Thoracic aorta (tissue), 2 donors: ENCODE measurements at regions not wholly inside any gene's neighbourhood (a gene's known extent, or its start where the extent isn't known, plus 50 kb on each side); places are given as distances from the start of the nearest gene placed in this dataset.

Source experiments
- ATAC-seq: fragments of 150-250 bp; one replicate; pipeline ENCODE4 v1.8.0; 2017; ENCODE audit warnings: low read depth; ENCODE audit not compliant: insufficient number of reproducible peaks, low FRiP score
- DNase-seq: peaks from one replicate; pipeline ENCODE4 v3.0.0-alpha.2; 2020; ENCODE audit warnings: low spot score
- H3K27ac ChIP-seq, 2 donors: fragments of 200-600 bp; sonication (generic); 1 replicate in 1 of 2; 2 replicates in 1 of 2; pipeline ENCODE4 v1.5.1; 2016; ENCODE audit warnings: mild to moderate bottlenecking in 2 of 2, moderate library complexity in 2 of 2
- H3K27me3 ChIP-seq: fragments of 200-600 bp; sonication (generic); replicated peaks from 2 replicates; pipeline ENCODE4 v1.6.0; 2016; ENCODE audit warnings: mild to moderate bottlenecking; ENCODE audit not compliant: insufficient read depth
- H3K36me3 ChIP-seq: fragments of 200-600 bp; sonication (generic); one replicate; pipeline ENCODE4 v1.5.1; 2016
- H3K4me1 ChIP-seq, 2 donors: fragments of 200-600 bp; sonication (generic); 1 replicate in 1 of 2; 2 replicates in 1 of 2; pipeline versions ENCODE4 v1.5.1 to v1.6.0; 2016; ENCODE audit warnings: low read depth in 2 of 2, mild to moderate bottlenecking in 1 of 2; ENCODE audit not compliant: control insufficient read depth in 1 of 2
- H3K4me3 ChIP-seq: fragments of 200-600 bp; sonication (generic); 2 replicates; pipeline ENCODE4 v1.5.1; 2016; ENCODE audit warnings: mild to moderate bottlenecking
- H3K9me3 ChIP-seq: fragments of 200-600 bp; sonication (generic); 2 replicates; pipeline ENCODE4 v1.5.1; 2016
- TF ChIP-seq, protein P1 (sequence below): fragments of 200-600 bp; sonication (generic); IDR thresholded peaks from one replicate; pipeline ENCODE4 v1.5.1; 2019; ENCODE audit warnings: antibody characterized with exemption

DNA sequence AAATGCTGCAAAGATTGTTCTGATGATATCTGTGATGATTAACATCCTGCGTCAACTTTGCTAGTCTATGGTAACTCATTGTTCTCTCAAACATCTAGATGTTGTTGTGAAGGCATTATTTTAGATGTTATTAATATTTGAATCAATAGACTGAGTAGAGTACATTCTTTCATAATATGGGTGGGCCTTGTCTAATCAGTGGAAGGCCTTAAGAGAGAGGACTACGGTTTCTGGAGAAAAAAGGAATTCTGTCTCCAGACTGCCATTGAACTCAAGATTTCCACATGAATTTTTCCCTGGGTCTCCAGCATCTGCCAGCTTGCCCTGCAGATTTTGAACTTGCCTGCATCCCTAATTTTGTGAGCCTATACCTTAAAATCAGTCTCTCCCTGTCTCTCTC, 2381.1 kb upstream of the AGA start:
- DNase-seq (no peak), ATAC-seq (no peak)
- H3K4me3 ChIP-seq: no peak overlapping the region
- H3K27ac ChIP-seq: no peak overlapping the region
- H3K9me3 ChIP-seq: no peaks in the 10 kb centered on the region
- H3K4me1 ChIP-seq: no peaks in the 10 kb centered on the region
- TF ChIP-seq, protein P1, sequence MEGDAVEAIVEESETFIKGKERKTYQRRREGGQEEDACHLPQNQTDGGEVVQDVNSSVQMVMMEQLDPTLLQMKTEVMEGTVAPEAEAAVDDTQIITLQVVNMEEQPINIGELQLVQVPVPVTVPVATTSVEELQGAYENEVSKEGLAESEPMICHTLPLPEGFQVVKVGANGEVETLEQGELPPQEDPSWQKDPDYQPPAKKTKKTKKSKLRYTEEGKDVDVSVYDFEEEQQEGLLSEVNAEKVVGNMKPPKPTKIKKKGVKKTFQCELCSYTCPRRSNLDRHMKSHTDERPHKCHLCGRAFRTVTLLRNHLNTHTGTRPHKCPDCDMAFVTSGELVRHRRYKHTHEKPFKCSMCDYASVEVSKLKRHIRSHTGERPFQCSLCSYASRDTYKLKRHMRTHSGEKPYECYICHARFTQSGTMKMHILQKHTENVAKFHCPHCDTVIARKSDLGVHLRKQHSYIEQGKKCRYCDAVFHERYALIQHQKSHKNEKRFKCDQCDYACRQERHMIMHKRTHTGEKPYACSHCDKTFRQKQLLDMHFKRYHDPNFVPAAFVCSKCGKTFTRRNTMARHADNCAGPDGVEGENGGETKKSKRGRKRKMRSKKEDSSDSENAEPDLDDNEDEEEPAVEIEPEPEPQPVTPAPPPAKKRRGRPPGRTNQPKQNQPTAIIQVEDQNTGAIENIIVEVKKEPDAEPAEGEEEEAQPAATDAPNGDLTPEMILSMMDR: no peak
- H3K36me3 ChIP-seq: no peaks in the 10 kb centered on the region
- no peaks in the 10 kb centered on the region for H3K27me3 ChIP-seq

- TF ChIP-seq, protein P1: no peak
- ATAC-seq (no peak), DNase-seq (no peak)
- H3K27me3 ChIP-seq: no peaks in the 10 kb centered on the region
- H3K4me3 ChIP-seq: no peak overlapping the region
- H3K36me3 ChIP-seq: no peaks in the 10 kb centered on the region
- no peaks in the 10 kb centered on the region for H3K4me1 ChIP-seq
- no peak overlapping the region for H3K27ac ChIP-seq
- H3K9me3 ChIP-seq: no peaks in the 10 kb centered on the region
Observed at GRCh38 chr4:179831274-179831673, 2389.0 kb upstream of the AGA start.

DNA sequence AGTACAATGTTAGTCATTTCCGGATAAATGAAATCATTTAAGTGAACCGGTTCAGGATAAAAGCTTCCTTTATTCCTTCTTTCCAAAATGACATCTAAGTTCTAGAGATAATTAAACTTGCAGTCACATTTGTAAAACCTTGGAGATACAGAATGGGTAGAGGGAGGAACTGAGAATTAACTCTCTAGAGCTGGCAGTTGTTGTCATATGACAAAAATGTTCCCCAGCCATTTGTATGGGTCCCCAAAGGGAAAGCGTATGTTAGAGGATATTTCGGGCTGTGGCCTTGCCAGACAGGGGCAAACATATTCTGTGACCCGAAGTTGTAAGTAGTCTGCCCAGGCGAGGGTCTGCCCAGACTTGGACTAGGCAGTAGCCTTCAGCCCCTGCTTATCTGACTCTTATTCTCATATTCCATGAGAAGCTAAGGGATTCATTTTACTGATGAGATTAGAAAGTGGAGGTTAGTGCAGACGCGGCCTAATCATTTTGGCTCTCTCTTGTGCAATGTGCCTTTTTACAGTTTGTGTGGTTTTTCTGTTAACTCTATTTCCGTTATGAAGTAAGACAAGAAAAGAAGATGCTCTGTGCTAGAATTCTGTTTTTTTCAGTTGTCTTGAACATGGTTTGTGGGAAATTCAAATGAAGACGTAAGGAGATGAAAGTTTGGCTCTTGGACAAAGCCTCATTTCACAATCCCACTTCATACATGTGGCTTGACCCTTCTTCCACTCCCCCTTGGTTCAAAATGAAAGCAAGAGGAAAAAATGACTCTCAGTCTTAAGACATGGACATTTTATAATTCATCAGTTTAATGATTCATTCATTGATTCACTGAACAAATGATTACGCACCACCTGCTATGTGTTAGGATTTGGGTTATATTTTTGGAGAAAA, 2394.2 kb upstream of the AGA start:
- H3K4me3 ChIP-seq: no peak overlapping the region
- TF ChIP-seq, protein P1: no peak
- H3K27ac ChIP-seq: no peak overlapping the region

DNA sequence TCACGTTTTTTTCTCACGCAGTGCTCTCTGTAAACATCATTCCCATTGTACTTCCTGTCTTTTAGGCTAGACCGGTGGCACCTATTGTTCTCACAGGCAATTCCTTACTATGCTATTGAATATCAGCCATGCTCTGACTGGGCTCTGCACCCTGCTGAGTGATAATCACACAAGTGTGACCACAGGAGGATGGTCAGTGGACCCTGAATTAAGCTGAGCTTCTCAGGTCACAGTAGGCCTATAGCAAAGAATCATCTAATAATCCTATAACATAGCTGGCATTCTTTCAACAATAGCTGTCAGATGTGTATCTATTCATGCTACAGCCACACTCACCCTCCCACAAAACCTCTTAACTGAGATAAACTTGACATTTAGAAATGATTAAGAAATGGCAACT, 2399.8 kb upstream of the TENM3 start:
- no peak overlapping the region for H3K27ac ChIP-seq
- DNase-seq (no peak), ATAC-seq (no peak)
- no peaks in the 10 kb centered on the region for H3K9me3 ChIP-seq
- H3K4me3 ChIP-seq: no peak overlapping the region
- no peaks in the 10 kb centered on the region for H3K36me3 ChIP-seq
- TF ChIP-seq, protein P1: no peak
- H3K27me3 ChIP-seq: no peaks in the 10 kb centered on the region
- no peaks in the 10 kb centered on the region for H3K4me1 ChIP-seq

More for the DNA sequence above, 2394.2 kb upstream of the AGA start:
- Histone ChIP-seq H3K27me3 (no peaks in the 10 kb centered on the region), H3K36me3 (no peaks in the 10 kb centered on the region), H3K9me3 (no peaks in the 10 kb centered on the region), H3K4me1 (no peaks in the 10 kb centered on the region)
- DNase-seq (no peak), ATAC-seq (no peak)

GRCh38 chr4:179855469-179855868, 2387.7 kb upstream of the TENM3 start:
- DNase-seq (no peak), ATAC-seq (no peak)
- TF ChIP-seq, protein P1: no peak
- H3K27me3 ChIP-seq: no peaks in the 10 kb centered on the region
- H3K9me3 ChIP-seq: no peaks in the 10 kb centered on the region
- H3K4me1 ChIP-seq: no peaks in the 10 kb centered on the region
- no peaks in the 10 kb centered on the region for H3K36me3 ChIP-seq
- no peak overlapping the region for H3K27ac ChIP-seq
- no peak overlapping the region for H3K4me3 ChIP-seq
